ENCODE measurements at regions not wholly inside any gene's neighbourhood (a gene's known extent, or its start where the extent isn't known, plus 50 kb on each side); places are given as distances from the start of the nearest gene placed in this dataset.

- TF ChIP-seq CTCF (IDR thresholded peaks at IDR 0.05; ENCODE audit: poor library complexity, severe bottlenecking) (no peak), EZH2 (IDR thresholded peaks at IDR 0.05; ENCODE audit: borderline replicate concordance, insufficient read depth, low read length, poor library complexity, severe bottlenecking) (no peak), RAD21 (conservative IDR thresholded peaks at IDR 0.05) (no peak), REST (IDR thresholded peaks at IDR 0.05; ENCODE audit: borderline replicate concordance) (no peak), POLR2AphosphoS5 (IDR thresholded peaks at IDR 0.05) (no peak), MXI1 (conservative IDR thresholded peaks at IDR 0.05; ENCODE audit: poor library complexity, severe bottlenecking) (no peak), EP300 (conservative IDR thresholded peaks at IDR 0.05; ENCODE audit: poor library complexity, severe bottlenecking) (no peak)
These were observed 313.6 kb upstream of the NPVF start for GRCh38 chr7:25541877-25542276.

Data from neural cell (in vitro differentiated cells).